ENCODE measurements at regions not wholly inside any gene's neighbourhood (a gene's known extent, or its start where the extent isn't known, plus 50 kb on each side); places are given as distances from the start of the nearest gene placed in this dataset.
"Not testable (repeated sequence)": the region's sequence is repeated elsewhere in the genome, so short reads cannot be mapped to it uniquely, and the experiment has no call there.

GRCh38 chr12:54736549-54736948 is 88.4 kb upstream of the DCD start:
- Histone ChIP-seq H3K27ac (no peak overlapping the region), H3K9me3 (replicated peaks) (no peaks in the 10 kb centered on the region)

DNA sequence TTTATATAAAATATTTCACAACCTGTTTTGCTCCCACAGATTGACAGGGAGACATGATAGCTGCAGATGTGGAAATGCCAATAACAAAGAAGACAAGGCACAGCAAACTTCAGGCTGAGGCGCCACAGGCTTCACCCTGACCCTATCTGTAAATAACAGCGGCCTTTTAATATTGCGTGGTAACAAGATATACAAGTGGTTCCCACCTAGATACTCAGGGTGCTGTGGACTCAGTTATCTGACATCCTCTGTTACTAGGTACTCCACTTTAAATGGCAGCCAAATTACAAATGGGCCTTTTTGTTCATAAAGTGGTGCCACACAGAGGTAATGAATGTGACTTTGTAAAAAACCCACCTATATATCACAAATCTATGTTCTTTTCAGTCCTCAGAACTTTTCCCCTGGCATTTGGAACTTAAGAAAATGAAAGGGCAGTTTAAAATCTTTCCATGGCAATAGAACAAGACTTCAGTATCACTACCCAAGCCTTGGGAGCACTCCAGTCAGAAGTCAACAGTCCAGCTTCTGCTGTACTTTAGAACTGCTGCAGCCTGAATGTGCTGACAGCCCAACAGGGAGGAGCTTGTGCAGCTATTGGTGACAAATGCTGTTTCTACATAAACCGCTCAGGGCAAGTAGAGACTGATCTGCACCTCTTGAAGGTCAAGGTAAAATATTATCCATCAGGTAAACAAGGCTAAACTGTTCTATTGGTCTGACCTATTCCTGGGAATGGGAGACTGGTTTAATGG is 86.2 kb upstream of the DCD start:
- H3K4me3 ChIP-seq: no peak overlapping the region
- H3K27ac ChIP-seq: no peak overlapping the region
- peaks cover 8% of the 10 kb centered on the region; the same call in 1 of the 2 replicates for H3K27me3 ChIP-seq (replicated peaks)
- H3K36me3 ChIP-seq: no peaks in the 10 kb centered on the region
- H3K9me3 ChIP-seq (replicated peaks): no peaks in the 10 kb centered on the region
- no peaks in the 10 kb centered on the region for H3K4me1 ChIP-seq (replicated peaks)
- DNase-seq (ENCODE audit: low read depth in 1 of 2, low spot score in 2 of 2): no peak

More at GRCh38 chr12:54736549-54736948, 88.4 kb upstream of the DCD start:
- no peaks in the 10 kb centered on the region for H3K4me1 ChIP-seq (replicated peaks)
- H3K27me3 ChIP-seq (replicated peaks): peaks cover 4% of the 10 kb centered on the region; the same call in 1 of the 2 replicates
- H3K36me3 ChIP-seq: no peaks in the 10 kb centered on the region
- no peak overlapping the region for H3K4me3 ChIP-seq
- DNase-seq (ENCODE audit: low read depth in 1 of 2, low spot score in 2 of 2): no peak

DNA sequence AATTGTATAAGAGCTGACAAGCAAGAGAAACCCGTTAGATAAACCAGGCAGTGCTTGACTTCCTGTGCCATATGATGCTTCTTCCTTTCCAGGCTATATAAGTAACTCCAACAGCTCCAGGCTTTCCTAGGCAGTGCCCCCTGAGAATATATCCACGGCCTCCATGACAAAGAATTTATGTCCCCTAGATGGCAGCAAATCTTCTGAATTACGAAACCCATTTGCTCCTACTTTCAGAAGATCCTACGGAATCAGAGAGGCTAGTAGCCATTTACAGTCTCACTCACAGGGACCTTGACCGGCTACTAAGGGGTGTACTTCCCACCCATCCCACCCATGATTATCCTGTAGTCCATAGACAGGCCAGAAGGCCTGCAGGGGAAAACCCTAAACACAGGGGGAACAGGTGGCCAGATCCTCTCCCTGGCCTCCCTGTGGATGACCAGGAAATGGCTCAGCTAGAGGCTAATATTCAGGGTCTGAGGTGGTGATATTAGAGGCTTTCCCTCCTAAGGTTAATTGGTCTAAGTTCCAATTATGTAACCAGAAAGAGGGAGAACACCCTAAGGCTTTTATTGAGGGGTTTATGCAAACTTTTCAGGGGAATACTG is 77.2 kb upstream of the DCD start:
- Histone ChIP-seq H3K27ac (no peak overlapping the region), H3K4me1 (replicated peaks) (no peaks in the 10 kb centered on the region), H3K9me3 (replicated peaks) (no peaks in the 10 kb centered on the region), H3K36me3 (no peaks in the 10 kb centered on the region), H3K27me3 (replicated peaks) (0 out of 2 replicates have a peak, but pooled peaks cover 4% of the 10 kb centered on the region), H3K4me3 (no peak overlapping the region)
- DNase-seq (ENCODE audit: low read depth in 1 of 2, low spot score in 2 of 2): no peak

GRCh38 chr12:54723379-54724256 is 75.5 kb upstream of the DCD start:
- peak in 1 of 2 experiments; percentile 12 for DNase-seq (ENCODE audit: low read depth in 1 of 2, low spot score in 2 of 2)
- H3K27me3 ChIP-seq (replicated peaks): 0 out of 2 replicates have a peak, but pooled peaks cover 5% of the 10 kb centered on the region
- H3K36me3 ChIP-seq: no peaks in the 10 kb centered on the region
- no peaks in the 10 kb centered on the region for H3K4me1 ChIP-seq (replicated peaks)
- H3K9me3 ChIP-seq (replicated peaks): no peaks in the 10 kb centered on the region
- no peak overlapping the region for H3K27ac ChIP-seq
- no peak overlapping the region for H3K4me3 ChIP-seq

- no peaks in the 10 kb centered on the region for H3K4me1 ChIP-seq (replicated peaks)
- H3K9me3 ChIP-seq (replicated peaks): no peaks in the 10 kb centered on the region
- H3K27me3 ChIP-seq (replicated peaks): 0 out of 2 replicates have a peak, but pooled peaks cover 5% of the 10 kb centered on the region
- H3K4me3 ChIP-seq: no peak overlapping the region
- no peak overlapping the region for H3K27ac ChIP-seq
- H3K36me3 ChIP-seq: no peaks in the 10 kb centered on the region
- DNase-seq (ENCODE audit: low read depth in 1 of 2, low spot score in 2 of 2): no peak
Observed at GRCh38 chr12:54721312-54721711, 73.1 kb upstream of the DCD start.

DNA sequence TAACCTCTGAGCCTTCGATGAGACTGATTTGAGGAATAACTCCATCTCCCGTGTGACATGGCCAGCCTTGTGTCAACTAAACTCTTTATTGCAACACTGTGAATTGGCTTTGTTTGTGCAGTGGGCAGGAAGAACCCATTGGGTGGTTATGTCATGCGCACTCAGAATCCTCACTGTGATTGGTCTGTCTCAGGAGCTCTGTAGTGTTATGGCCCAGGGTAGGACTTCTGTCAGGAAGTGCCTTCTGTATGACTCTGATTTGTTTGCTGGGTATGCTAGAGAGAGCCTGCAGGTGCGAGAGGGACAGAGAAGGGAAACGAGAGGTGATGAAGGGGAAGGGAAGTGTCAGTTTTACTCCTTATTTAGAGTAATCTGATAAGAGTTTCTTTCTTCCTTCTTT is 71.5 kb upstream of the DCD start:
- Histone ChIP-seq H3K4me3 (no peak overlapping the region), H3K36me3 (no peaks in the 10 kb centered on the region), H3K4me1 (replicated peaks) (no peaks in the 10 kb centered on the region), H3K27me3 (replicated peaks) (0 out of 2 replicates have a peak, but pooled peaks cover 5% of the 10 kb centered on the region), H3K9me3 (replicated peaks) (no peaks in the 10 kb centered on the region), H3K27ac (no peak overlapping the region)
- DNase-seq (ENCODE audit: low read depth in 1 of 2, low spot score in 2 of 2): no peak

DNA sequence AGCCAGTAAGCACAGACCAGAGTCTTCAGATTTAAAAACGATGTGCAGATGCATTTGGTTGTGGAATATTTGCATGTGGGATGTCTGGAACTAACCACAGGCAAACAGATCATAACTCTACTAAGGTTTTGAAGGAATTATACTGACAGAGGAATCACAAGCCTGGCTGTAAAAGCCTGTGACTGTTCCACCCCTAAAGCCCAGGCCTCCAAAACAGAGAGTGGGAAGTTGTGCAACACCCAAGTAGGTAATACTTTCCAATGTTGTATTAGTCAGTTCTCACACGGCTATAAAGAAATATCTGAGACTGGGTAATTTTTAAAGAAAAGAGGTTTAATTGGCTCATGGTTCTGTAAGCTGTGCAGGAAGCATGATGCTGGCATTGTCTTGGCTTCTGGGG is 68.1 kb upstream of the DCD start:
- no peak overlapping the region for H3K27ac ChIP-seq
- H3K4me3 ChIP-seq: no peak overlapping the region
- no peaks in the 10 kb centered on the region for H3K4me1 ChIP-seq (replicated peaks)
- H3K36me3 ChIP-seq: no peaks in the 10 kb centered on the region
- H3K9me3 ChIP-seq (replicated peaks): no peaks in the 10 kb centered on the region
- DNase-seq (ENCODE audit: low read depth in 1 of 2, low spot score in 2 of 2): no peak
- H3K27me3 ChIP-seq (replicated peaks): 0 out of 2 replicates have a peak, but pooled peaks cover 10% of the 10 kb centered on the region

DNA sequence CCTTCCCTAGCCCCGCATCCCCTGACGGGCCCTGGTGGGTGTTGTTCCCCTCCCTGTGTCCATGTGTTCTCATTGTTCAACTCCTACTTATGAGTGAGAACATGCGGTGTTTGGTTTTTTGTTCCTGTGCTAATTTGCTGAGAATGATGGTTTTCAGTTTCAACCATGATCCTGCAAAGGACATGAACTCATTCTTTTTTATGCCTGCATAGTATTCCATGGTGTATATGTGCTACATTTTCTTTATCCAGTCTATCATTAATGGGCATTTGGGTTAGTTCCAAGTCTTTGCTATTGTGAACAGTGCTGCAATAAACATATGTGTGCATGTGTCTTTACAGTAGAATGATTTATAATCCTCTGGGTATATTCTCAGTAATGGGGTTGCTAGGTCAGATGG is 65.7 kb upstream of the DCD start:
- not testable (repeated sequence) for H3K9me3 ChIP-seq (replicated peaks)

GRCh38 chr12:54711669-54712068 is 63.5 kb upstream of the DCD start:
- no peak for DNase-seq (ENCODE audit: low read depth in 1 of 2, low spot score in 2 of 2)
- Histone ChIP-seq H3K4me3 (no peak overlapping the region), H3K27ac (no peak overlapping the region), H3K27me3 (replicated peaks) (peaks cover 5% of the 10 kb centered on the region; the same call in 1 of the 2 replicates), H3K4me1 (replicated peaks) (no peaks in the 10 kb centered on the region), H3K9me3 (replicated peaks) (no peaks in the 10 kb centered on the region), H3K36me3 (no peaks in the 10 kb centered on the region)

More for the DNA sequence above, 65.7 kb upstream of the DCD start:
- H3K27me3 ChIP-seq (replicated peaks); H3K27ac ChIP-seq; H3K36me3 ChIP-seq; H3K4me1 ChIP-seq (replicated peaks); H3K4me3 ChIP-seq; DNase-seq (ENCODE audit: low read depth in 1 of 2, low spot score in 2 of 2): not testable (repeated sequence)

DNA sequence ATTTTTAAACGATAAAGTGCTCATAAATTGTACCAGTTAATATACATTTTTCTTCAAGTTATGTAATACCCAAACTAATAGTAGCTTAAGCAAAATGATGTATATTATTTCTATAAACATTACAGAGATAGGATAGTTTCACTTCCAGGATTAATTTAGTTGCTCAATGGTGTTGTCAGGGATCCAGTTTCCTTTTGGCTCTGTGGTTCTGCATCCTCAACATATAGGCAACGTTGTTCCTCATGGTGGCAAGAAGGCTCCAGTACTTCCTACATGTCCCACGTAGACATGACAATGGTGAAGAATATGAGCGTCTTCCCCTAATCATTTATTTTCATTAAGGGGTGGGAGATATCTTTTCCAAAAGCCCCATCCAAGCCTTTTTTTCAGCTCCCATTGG is 60.7 kb upstream of the DCD start:
- Histone ChIP-seq H3K27me3 (replicated peaks) (peaks cover 5% of the 10 kb centered on the region; the same call in 1 of the 2 replicates), H3K9me3 (replicated peaks) (no peaks in the 10 kb centered on the region), H3K36me3 (no peaks in the 10 kb centered on the region), H3K4me1 (replicated peaks) (no peaks in the 10 kb centered on the region), H3K4me3 (no peak overlapping the region), H3K27ac (no peak overlapping the region)
- no peak for DNase-seq (ENCODE audit: low read depth in 1 of 2, low spot score in 2 of 2)

DNA sequence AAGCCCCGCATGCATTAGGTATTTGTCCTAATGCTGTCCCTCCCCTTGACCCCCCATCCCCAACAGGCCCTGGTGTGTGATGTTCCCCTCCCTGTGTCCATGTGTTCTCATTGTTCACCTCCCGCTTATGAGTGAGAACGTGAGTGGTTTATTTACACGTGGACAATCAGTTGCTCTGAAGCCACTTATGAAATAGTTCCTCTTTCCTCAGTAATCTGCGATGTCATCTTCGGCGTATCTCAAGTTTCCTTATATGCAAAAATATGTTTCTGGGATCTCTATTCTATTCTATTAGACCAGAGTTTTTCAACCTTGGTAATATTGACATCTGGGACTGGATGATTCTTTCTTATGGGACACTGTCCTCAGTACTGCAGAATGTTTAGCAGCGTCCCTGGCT is 56.0 kb upstream of the DCD start:
- no peak overlapping the region for H3K4me3 ChIP-seq
- H3K27me3 ChIP-seq (replicated peaks): no peaks in the 10 kb centered on the region; the same call in 1 of the 2 replicates
- no peaks in the 10 kb centered on the region for H3K36me3 ChIP-seq
- DNase-seq (ENCODE audit: low read depth in 1 of 2, low spot score in 2 of 2): no peak
- no peaks in the 10 kb centered on the region for H3K4me1 ChIP-seq (replicated peaks)
- no peaks in the 10 kb centered on the region for H3K9me3 ChIP-seq (replicated peaks)
- H3K27ac ChIP-seq: no peak overlapping the region

- Histone ChIP-seq H3K4me1 (replicated peaks) (no peaks in the 10 kb centered on the region), H3K27ac (no peak overlapping the region), H3K36me3 (no peaks in the 10 kb centered on the region), H3K4me3 (no peak overlapping the region), H3K9me3 (replicated peaks) (no peaks in the 10 kb centered on the region), H3K27me3 (replicated peaks) (no peaks in the 10 kb centered on the region; the same call in 1 of the 2 replicates)
- peak in 1 of 2 experiments; percentile 12 for DNase-seq (ENCODE audit: low read depth in 1 of 2, low spot score in 2 of 2)
Observed at GRCh38 chr12:54701940-54702592, 53.9 kb upstream of the DCD start.

DNA sequence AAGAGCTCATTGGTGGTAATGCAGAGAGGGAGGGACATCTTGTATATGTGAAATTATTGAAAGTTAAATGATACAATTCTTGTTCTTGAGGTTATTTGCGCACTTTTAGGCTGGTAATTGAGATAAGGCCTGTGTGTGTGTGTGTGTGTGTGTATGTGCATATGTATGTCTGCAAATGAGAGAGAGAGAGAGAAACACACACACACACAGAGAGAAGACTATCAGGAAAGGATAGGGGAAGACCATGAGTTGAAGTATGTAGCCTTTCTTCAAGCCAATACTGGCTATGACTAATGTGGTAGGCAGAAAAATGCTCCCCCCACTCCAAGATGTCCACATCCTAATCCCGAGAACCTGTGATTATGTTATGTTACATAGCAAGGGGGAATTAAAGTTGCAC is 52.7 kb upstream of the DCD start:
- Histone ChIP-seq H3K27me3 (replicated peaks) (no peaks in the 10 kb centered on the region), H3K4me1 (replicated peaks) (no peaks in the 10 kb centered on the region), H3K36me3 (no peaks in the 10 kb centered on the region), H3K4me3 (no peak overlapping the region), H3K9me3 (replicated peaks) (no peaks in the 10 kb centered on the region), H3K27ac (no peak overlapping the region)
- DNase-seq (ENCODE audit: low read depth in 1 of 2, low spot score in 2 of 2): no peak
